ENCODE measurements at regions not wholly inside any gene's neighbourhood (a gene's known extent, or its start where the extent isn't known, plus 50 kb on each side); places are given as distances from the start of the nearest gene placed in this dataset.

GRCh38 chr20:40922865-40923264 lies 105.8 kb upstream of the TOP1 start:
- Mint-ChIP-seq H3K36me3 (ENCODE audit: low read depth, unreplicated experiment) (no peaks in the 10 kb centered on the region), H3K27me3 (ENCODE audit: low read depth, unreplicated experiment) (peaks cover 10% of the 10 kb centered on the region), H3K9me3 (ENCODE audit: unreplicated experiment) (no peaks in the 10 kb centered on the region), H3K4me3 (ENCODE audit: unreplicated experiment) (no peak overlapping the region), H3K4me1 (ENCODE audit: low read depth, unreplicated experiment) (no peaks in the 10 kb centered on the region), H3K27ac (ENCODE audit: unreplicated experiment) (no peak overlapping the region)
- Histone ChIP-seq H3K27me3 (ENCODE audit: insufficient read depth, low read length) (no peaks in the 10 kb centered on the region), H2AFZ (ENCODE audit: low read depth, low read length) (no peak overlapping the region), H3K79me2 (ENCODE audit: insufficient read depth, low read length) (no peaks in the 10 kb centered on the region), H3K4me3 (ENCODE audit: insufficient read depth, low read depth, low read length) (no peak overlapping the region), H3K9me3 (ENCODE audit: insufficient read depth, low read depth, low read length) (no peaks in the 10 kb centered on the region), H4K20me1 (ENCODE audit: insufficient read depth, low read length) (no peaks in the 10 kb centered on the region), H3K27ac (ENCODE audit: low read depth, low read length) (no peak overlapping the region), H3K4me2 (ENCODE audit: low read length) (no peak overlapping the region), H3K4me1 (ENCODE audit: insufficient read depth, low read length) (no peaks in the 10 kb centered on the region), H3K36me3 (ENCODE audit: insufficient read depth, low read length) (no peaks in the 10 kb centered on the region), H3K9ac (ENCODE audit: low read length) (no peak overlapping the region)
- no peak for TF ChIP-seq EZH2 (IDR thresholded peaks at IDR 0.05; ENCODE audit: insufficient read depth, low read length)
- no peak for TF ChIP-seq CTCF (IDR thresholded peaks at IDR 0.05; ENCODE audit: insufficient read depth, low read depth, low read length)
- DNase-seq (ENCODE audit: low read depth) (no peak), FAIRE-seq (no peak)

DNA sequence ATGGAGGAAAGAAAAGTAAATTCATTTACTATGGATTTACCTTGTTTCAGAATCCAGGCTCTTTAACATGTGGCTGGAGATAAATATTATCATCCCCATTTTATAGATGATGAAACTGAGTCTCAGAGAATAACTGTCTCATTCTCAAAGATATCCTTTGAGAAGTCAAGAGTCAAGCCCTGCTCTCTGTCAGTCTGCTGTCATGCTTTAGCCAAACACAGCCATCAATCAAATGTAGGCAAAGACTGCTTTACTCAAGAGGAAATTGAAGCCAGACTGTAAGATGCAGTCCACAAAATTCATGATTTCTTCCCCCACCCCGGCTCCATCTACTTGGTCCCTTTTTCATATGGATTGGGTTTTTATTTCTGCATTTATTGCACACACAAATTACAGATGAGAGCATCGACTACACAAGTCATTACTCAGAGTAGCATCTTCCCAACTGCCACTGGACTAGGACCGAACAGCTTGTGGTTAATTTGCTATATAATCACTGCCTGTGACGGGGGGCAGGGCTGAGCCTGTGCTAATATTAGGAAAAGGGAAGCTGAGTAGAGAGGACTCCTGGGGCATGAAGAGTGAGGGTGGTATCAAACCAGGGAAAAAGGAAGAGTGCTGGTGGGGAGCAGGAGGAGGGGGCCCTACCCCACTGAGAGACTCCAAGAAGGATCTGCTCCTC lies 102.7 kb upstream of the TOP1 start:
- TF ChIP-seq EZH2 (IDR thresholded peaks at IDR 0.05; ENCODE audit: insufficient read depth, low read length): no peak
- Histone ChIP-seq H3K27ac (ENCODE audit: low read depth, low read length) (no peak overlapping the region), H3K9me3 (ENCODE audit: insufficient read depth, low read depth, low read length) (no peaks in the 10 kb centered on the region), H3K9ac (ENCODE audit: low read length) (no peak overlapping the region), H2AFZ (ENCODE audit: low read depth, low read length) (no peak overlapping the region), H3K4me2 (ENCODE audit: low read length) (no peak overlapping the region), H3K36me3 (ENCODE audit: insufficient read depth, low read length) (no peaks in the 10 kb centered on the region), H3K4me3 (ENCODE audit: insufficient read depth, low read depth, low read length) (no peak overlapping the region), H3K27me3 (ENCODE audit: insufficient read depth, low read length) (no peaks in the 10 kb centered on the region), H3K79me2 (ENCODE audit: insufficient read depth, low read length) (no peaks in the 10 kb centered on the region), H4K20me1 (ENCODE audit: insufficient read depth, low read length) (no peaks in the 10 kb centered on the region), H3K4me1 (ENCODE audit: insufficient read depth, low read length) (peaks cover 3% of the 10 kb centered on the region)
- DNase-seq (ENCODE audit: low read depth): no peak
- no peak overlapping the region for H3K4me3 Mint-ChIP-seq (ENCODE audit: unreplicated experiment)
- no peak overlapping the region for H3K27ac Mint-ChIP-seq (ENCODE audit: unreplicated experiment)
- H3K4me1 Mint-ChIP-seq (ENCODE audit: low read depth, unreplicated experiment): no peaks in the 10 kb centered on the region
- H3K27me3 Mint-ChIP-seq (ENCODE audit: low read depth, unreplicated experiment): peaks cover 10% of the 10 kb centered on the region
- H3K36me3 Mint-ChIP-seq (ENCODE audit: low read depth, unreplicated experiment): no peaks in the 10 kb centered on the region
- H3K9me3 Mint-ChIP-seq (ENCODE audit: unreplicated experiment): peaks cover 3% of the 10 kb centered on the region
- FAIRE-seq: no peak

- FAIRE-seq: no peak
- H3K36me3 ChIP-seq (ENCODE audit: insufficient read depth, low read length): no peaks in the 10 kb centered on the region
Measured at GRCh38 chr20:40926928-40927327, 101.7 kb upstream of the TOP1 start.

More at GRCh38 chr20:40926928-40927327, 101.7 kb upstream of the TOP1 start:
- H3K27me3 ChIP-seq (ENCODE audit: insufficient read depth, low read length): no peaks in the 10 kb centered on the region
- H3K27ac ChIP-seq (ENCODE audit: low read depth, low read length): no peak overlapping the region
- peaks cover 3% of the 10 kb centered on the region for H3K4me1 ChIP-seq (ENCODE audit: insufficient read depth, low read length)
- H3K79me2 ChIP-seq (ENCODE audit: insufficient read depth, low read length): no peaks in the 10 kb centered on the region
- Mint-ChIP-seq H3K36me3 (ENCODE audit: low read depth, unreplicated experiment) (no peaks in the 10 kb centered on the region), H3K4me1 (ENCODE audit: low read depth, unreplicated experiment) (no peaks in the 10 kb centered on the region), H3K9me3 (ENCODE audit: unreplicated experiment) (peaks cover 3% of the 10 kb centered on the region), H3K4me3 (ENCODE audit: unreplicated experiment) (no peak overlapping the region), H3K27ac (ENCODE audit: unreplicated experiment) (no peak overlapping the region), H3K27me3 (ENCODE audit: low read depth, unreplicated experiment) (peaks cover 10% of the 10 kb centered on the region)
- H3K9me3 ChIP-seq (ENCODE audit: insufficient read depth, low read depth, low read length): no peaks in the 10 kb centered on the region
- H3K9ac ChIP-seq (ENCODE audit: low read length): no peak overlapping the region
- H3K4me3 ChIP-seq (ENCODE audit: insufficient read depth, low read depth, low read length): no peak overlapping the region
- H2AFZ ChIP-seq (ENCODE audit: low read depth, low read length): no peak overlapping the region
- TF ChIP-seq CTCF (IDR thresholded peaks at IDR 0.05; ENCODE audit: insufficient read depth, low read depth, low read length): no peak
- TF ChIP-seq EZH2 (IDR thresholded peaks at IDR 0.05; ENCODE audit: insufficient read depth, low read length): no peak
- no peak for DNase-seq (ENCODE audit: low read depth)
- no peak overlapping the region for H3K4me2 ChIP-seq (ENCODE audit: low read length)
- H4K20me1 ChIP-seq (ENCODE audit: insufficient read depth, low read length): no peaks in the 10 kb centered on the region
